Liver (tissue), 3 donors: ENCODE measurements at regions not wholly inside any gene's neighbourhood (a gene's known extent, or its start where the extent isn't known, plus 50 kb on each side); places are given as distances from the start of the nearest gene placed in this dataset.

ENCODE experiments used
- ATF3 ChIP-seq: IDR thresholded peaks from 2 replicates; pipeline ENCODE4 v1.6.1; 2016; ENCODE audit warnings: antibody characterized with exemption
- CTCF ChIP-seq: fragments of 150-350 bp; IDR thresholded peaks from 2 replicates; pipeline ENCODE4 v1.5.1; 2017; ENCODE audit warnings: improper control_type of control experiment, low read depth, low read length; ENCODE audit not compliant: missing input control
- EGR1 ChIP-seq, 2 donors: IDR thresholded peaks; 2 replicates each; pipeline ENCODE4 v1.6.1; 2016 to 2018; ENCODE audit warnings: antibody characterized with exemption in 2 of 2, low read depth in 2 of 2
- JUND ChIP-seq, 2 donors: IDR thresholded peaks; 2 replicates each; pipeline ENCODE4 v1.6.1; 2016; ENCODE audit warnings: antibody characterized with exemption in 2 of 2
- MAX ChIP-seq: IDR thresholded peaks from 2 replicates; pipeline ENCODE4 v1.6.1; 2016; ENCODE audit warnings: antibody characterized with exemption
- RAD21 ChIP-seq, 2 donors: IDR thresholded peaks; 2 replicates each; pipeline ENCODE4 v1.6.1; 2016; ENCODE audit warnings: antibody characterized with exemption in 2 of 2, mild to moderate bottlenecking in 2 of 2
- REST ChIP-seq: IDR thresholded peaks from 2 replicates; pipeline ENCODE4 v1.6.1; 2016; ENCODE audit warnings: antibody characterized with exemption, mild to moderate bottlenecking
- TAF1 ChIP-seq: conservative IDR thresholded peaks from 2 replicates; pipeline ENCODE4 v1.6.1; 2016; ENCODE audit warnings: antibody characterized with exemption, mild to moderate bottlenecking
- YY1 ChIP-seq: IDR thresholded peaks from 2 replicates; pipeline ENCODE4 v1.6.1; 2016; ENCODE audit warnings: antibody characterized with exemption, mild to moderate bottlenecking
- donor health status: healthy.
- donor health status: healthy.

- TF ChIP-seq CTCF (no peak), TAF1 (no peak), RAD21 (IDR thresholded peaks at IDR 0.05) (no peak), REST (no peak), EGR1 (IDR thresholded peaks at IDR 0.05; ENCODE audit: low read depth in 2 of 2) (no peak), JUND (IDR thresholded peaks at IDR 0.05) (no peak), ATF3 (no peak), MAX (no peak), YY1 (no peak)
These were observed 73.7 kb downstream of the SPCS3 start for GRCh38 chr4:176393306-176394013.
